ENCODE measurements at regions not wholly inside any gene's neighbourhood (a gene's known extent, or its start where the extent isn't known, plus 50 kb on each side); places are given as distances from the start of the nearest gene placed in this dataset.
"Not testable (repeated sequence)": the region's sequence is repeated elsewhere in the genome, so short reads cannot be mapped to it uniquely, and the experiment has no call there.

- WGBS (ENCODE audit: insufficient coverage, low coverage, missing lambda C conversion rate), result no CpG with 5 or more reads among the region's 1 CpG
- Histone ChIP-seq H4K20me1 (replicated peaks; ENCODE audit: control insufficient read depth, insufficient read depth, low read length) (no peaks in the 10 kb centered on the region), H3K9me3 (replicated peaks; ENCODE audit: control insufficient read depth, insufficient read depth, low read depth, low read length) (no peaks in the 10 kb centered on the region), H3K27ac (ENCODE audit: extremely low read depth, low read depth, low read length) (no peak overlapping the region), H3K27me3 (ENCODE audit: control insufficient read depth in 2 of 2, insufficient read depth in 2 of 2, low read length in 2 of 2) (no peaks in the 10 kb centered on the region), H3K4me3 (no peak overlapping the region), H3K9ac (ENCODE audit: insufficient read depth in 1 of 2, low read depth in 2 of 2, low read length in 2 of 2) (no peak overlapping the region), H3K79me2 (ENCODE audit: control insufficient read depth, insufficient read depth, low read length) (no peaks in the 10 kb centered on the region), H2AFZ (ENCODE audit: low read depth, low read length) (no peak overlapping the region), H3K9me1 (ENCODE audit: control insufficient read depth, insufficient read depth, low read length) (no peaks in the 10 kb centered on the region), H3K4me1 (replicated peaks in 1 of 2; ENCODE audit: control insufficient read depth in 2 of 2, insufficient read depth in 2 of 2, low read length in 2 of 2) (no peaks in the 10 kb centered on the region), H3K36me3 (ENCODE audit: control insufficient read depth, insufficient read depth, low read length) (no peaks in the 10 kb centered on the region), H3K4me2 (ENCODE audit: insufficient read depth, low read length) (no peak overlapping the region)
- POLR2A ChIA-PET, result no interaction called here
- FAIRE-seq, result no peak
- in situ Hi-C loops (cut with MboI) (no loop called here), intact Hi-C loops (cut with micrococcal nuclease) (no loop called here)
- no peak for ATAC-seq
- CTCF ChIA-PET (ENCODE audit: low intra/inter-chr PET ratio), result no interaction called here
- no peak for DNase-seq (ENCODE audit: extremely low read depth in 1 of 4, low spot score in 3 of 4)
- no TSS peak for BruUV-seq (replicated peaks)
- no peak for TF ChIP-seq FOXO4 (CRISPR knock-in tag; IDR thresholded peaks at IDR 0.05)
- TF ChIP-seq ZFP36 (IDR thresholded peaks at IDR 0.05; ENCODE audit: low read depth, low read length, partially characterized antibody), result no peak
- no peak for TF ChIP-seq MEIS2 (IDR thresholded peaks at IDR 0.05; ENCODE audit: partially characterized antibody)
- TF ChIP-seq CAMTA2 (CRISPR knock-in tag; conservative IDR thresholded peaks at IDR 0.05), result no peak
- TF ChIP-seq CBFB (CRISPR knock-in tag; IDR thresholded peaks at IDR 0.05), result no peak
- no peak for TF ChIP-seq ZNF398 (CRISPR knock-in tag; IDR thresholded peaks at IDR 0.05)
- TF ChIP-seq NFXL1 (CRISPR knock-in tag; IDR thresholded peaks at IDR 0.05), result no peak
- no peak for TF ChIP-seq ETV5 (CRISPR knock-in tag; IDR thresholded peaks at IDR 0.05; ENCODE audit: low read depth)
- no peak for TF ChIP-seq ZZZ3 (IDR thresholded peaks at IDR 0.05)
- TF ChIP-seq THRB (CRISPR knock-in tag; conservative IDR thresholded peaks at IDR 0.05), result no peak
- TF ChIP-seq CSDE1 (IDR thresholded peaks at IDR 0.05), result no peak
- no peak for TF ChIP-seq NONO (IDR thresholded peaks at IDR 0.05; ENCODE audit: low read depth in 2 of 2, low read length in 1 of 2)
Observed at GRCh38 chr14:25322784-25323183, 272.8 kb upstream of the STXBP6 start.

- H3K79me2 ChIP-seq (ENCODE audit: control insufficient read depth, insufficient read depth, low read length); H3K9me1 ChIP-seq (ENCODE audit: control insufficient read depth, insufficient read depth, low read length); H3K9ac ChIP-seq (ENCODE audit: insufficient read depth in 1 of 2, low read depth in 2 of 2, low read length in 2 of 2); H3K4me1 ChIP-seq (replicated peaks in 1 of 2; ENCODE audit: control insufficient read depth in 2 of 2, insufficient read depth in 2 of 2, low read length in 2 of 2); CTCF ChIA-PET (ENCODE audit: low intra/inter-chr PET ratio); H3K27ac ChIP-seq (ENCODE audit: extremely low read depth, low read depth, low read length); POLR2A ChIA-PET; intact Hi-C loops (cut with micrococcal nuclease); ATAC-seq; H3K9me3 ChIP-seq (replicated peaks; ENCODE audit: control insufficient read depth, insufficient read depth, low read depth, low read length); H3K4me3 ChIP-seq; H3K36me3 ChIP-seq (ENCODE audit: control insufficient read depth, insufficient read depth, low read length); in situ Hi-C loops (cut with MboI); H3K27me3 ChIP-seq (ENCODE audit: control insufficient read depth in 2 of 2, insufficient read depth in 2 of 2, low read length in 2 of 2); H4K20me1 ChIP-seq (replicated peaks; ENCODE audit: control insufficient read depth, insufficient read depth, low read length); H3K4me2 ChIP-seq (ENCODE audit: insufficient read depth, low read length); FAIRE-seq; DNase-seq (ENCODE audit: extremely low read depth in 1 of 4, low spot score in 3 of 4); H2AFZ ChIP-seq (ENCODE audit: low read depth, low read length); BruUV-seq (replicated peaks): not testable (repeated sequence)
- WGBS (ENCODE audit: insufficient coverage, low coverage, missing lambda C conversion rate), result 2% methylated on average over 4 of the region's 6 CpGs
Observed at GRCh38 chr14:25316007-25316406, 266.1 kb upstream of the STXBP6 start.

Measured in K562 (cell line).